ENCODE measurements at regions not wholly inside any gene's neighbourhood (a gene's known extent, or its start where the extent isn't known, plus 50 kb on each side); places are given as distances from the start of the nearest gene placed in this dataset.
"Not testable (repeated sequence)": the region's sequence is repeated elsewhere in the genome, so short reads cannot be mapped to it uniquely, and the experiment has no call there.

DNA sequence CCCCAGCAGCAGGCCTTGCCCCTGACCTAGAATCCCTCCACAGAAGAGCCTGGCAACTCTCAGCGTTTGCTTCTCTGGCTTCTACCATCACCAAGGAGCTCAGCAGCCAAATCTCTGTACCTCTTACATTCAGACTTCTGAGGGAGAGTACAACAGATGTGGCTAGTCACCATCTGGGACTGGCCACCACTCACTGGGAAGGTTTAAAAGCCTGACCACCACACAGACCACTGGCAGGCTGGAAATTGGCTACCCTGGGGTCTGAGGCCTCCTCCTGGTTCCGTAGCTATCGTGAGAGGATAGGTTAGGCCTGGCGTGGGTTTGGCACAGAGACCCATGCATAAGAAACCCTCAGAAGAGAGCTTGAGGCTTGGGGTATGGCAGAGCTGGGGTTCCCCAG lies 478.5 kb upstream of the CADM1 start:
- Histone ChIP-seq H3K9me3 (no peaks in the 10 kb centered on the region), H3K27me3 (no peaks in the 10 kb centered on the region), H3K27ac (no peak overlapping the region), H3K4me1 (no peaks in the 10 kb centered on the region), H3K36me3 (no peaks in the 10 kb centered on the region), H3K4me3 (no peak overlapping the region)
- intact Hi-C loops (cut with DNase I): no loop called here
- no peak for DNase-seq (ENCODE audit: low spot score in 2 of 2)
- TF ChIP-seq, protein P1, sequence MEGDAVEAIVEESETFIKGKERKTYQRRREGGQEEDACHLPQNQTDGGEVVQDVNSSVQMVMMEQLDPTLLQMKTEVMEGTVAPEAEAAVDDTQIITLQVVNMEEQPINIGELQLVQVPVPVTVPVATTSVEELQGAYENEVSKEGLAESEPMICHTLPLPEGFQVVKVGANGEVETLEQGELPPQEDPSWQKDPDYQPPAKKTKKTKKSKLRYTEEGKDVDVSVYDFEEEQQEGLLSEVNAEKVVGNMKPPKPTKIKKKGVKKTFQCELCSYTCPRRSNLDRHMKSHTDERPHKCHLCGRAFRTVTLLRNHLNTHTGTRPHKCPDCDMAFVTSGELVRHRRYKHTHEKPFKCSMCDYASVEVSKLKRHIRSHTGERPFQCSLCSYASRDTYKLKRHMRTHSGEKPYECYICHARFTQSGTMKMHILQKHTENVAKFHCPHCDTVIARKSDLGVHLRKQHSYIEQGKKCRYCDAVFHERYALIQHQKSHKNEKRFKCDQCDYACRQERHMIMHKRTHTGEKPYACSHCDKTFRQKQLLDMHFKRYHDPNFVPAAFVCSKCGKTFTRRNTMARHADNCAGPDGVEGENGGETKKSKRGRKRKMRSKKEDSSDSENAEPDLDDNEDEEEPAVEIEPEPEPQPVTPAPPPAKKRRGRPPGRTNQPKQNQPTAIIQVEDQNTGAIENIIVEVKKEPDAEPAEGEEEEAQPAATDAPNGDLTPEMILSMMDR (IDR thresholded peaks at IDR 0.05): no peak

DNA sequence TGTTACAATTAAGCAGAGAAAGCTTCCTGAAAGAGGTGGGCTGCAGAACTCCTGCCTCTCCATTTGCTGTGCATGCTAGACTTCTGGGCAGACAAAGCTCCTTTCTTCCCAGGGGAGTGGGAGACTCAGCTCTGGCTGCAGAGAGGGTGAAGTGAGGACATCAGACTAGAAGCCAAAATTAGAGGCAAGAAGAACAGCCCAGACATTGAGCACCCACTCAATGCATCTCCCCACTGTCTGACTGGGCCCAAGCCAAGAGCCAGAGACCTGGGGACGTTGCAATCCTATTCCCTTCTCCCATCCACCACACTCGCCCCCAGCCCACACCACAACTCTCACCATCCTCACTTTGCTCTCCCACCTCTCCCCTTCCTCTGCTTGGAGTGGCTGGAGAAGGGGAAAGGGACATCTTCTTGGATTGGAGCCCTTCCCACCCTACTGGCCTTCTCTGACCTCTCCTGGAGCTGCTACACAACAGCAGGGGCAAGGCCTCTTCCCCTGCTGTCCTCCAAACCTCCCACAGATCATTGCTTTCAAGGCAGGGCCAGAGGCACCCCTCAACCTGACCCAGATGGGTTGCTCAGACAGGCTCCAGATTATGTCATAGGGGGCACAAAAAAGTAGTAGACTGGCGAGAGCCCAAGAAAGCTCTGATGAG lies 477.7 kb upstream of the CADM1 start:
- Histone ChIP-seq H3K9me3 (no peaks in the 10 kb centered on the region), H3K4me3 (no peak overlapping the region), H3K27ac (no peak overlapping the region), H3K36me3 (no peaks in the 10 kb centered on the region), H3K4me1 (no peaks in the 10 kb centered on the region), H3K27me3 (no peaks in the 10 kb centered on the region)
- DNase-seq (ENCODE audit: low spot score in 2 of 2): no peak
- intact Hi-C loops (cut with DNase I): no loop called here
- TF ChIP-seq, protein P1 (IDR thresholded peaks at IDR 0.05): no peak

DNA sequence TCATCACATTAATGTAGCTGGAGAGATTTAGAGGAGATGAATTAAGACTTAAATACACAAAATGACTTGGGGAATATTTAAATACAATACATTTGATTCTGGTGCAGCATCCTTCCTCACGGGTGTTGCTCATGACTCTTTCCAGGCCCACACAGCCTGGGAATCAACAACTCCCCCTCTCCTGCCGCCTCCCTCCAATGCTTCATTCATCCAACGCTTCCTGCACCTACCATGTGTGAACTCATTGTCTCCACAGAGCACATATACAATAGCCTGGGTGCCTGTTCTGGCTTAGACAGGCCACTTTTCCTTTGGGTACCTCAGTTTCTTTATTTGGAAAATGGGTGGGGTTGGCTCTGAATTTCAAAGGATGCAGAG lies 476.9 kb upstream of the CADM1 start:
- Histone ChIP-seq H3K36me3 (no peaks in the 10 kb centered on the region), H3K27me3 (no peaks in the 10 kb centered on the region), H3K4me3 (no peak overlapping the region), H3K9me3 (no peaks in the 10 kb centered on the region), H3K4me1 (no peaks in the 10 kb centered on the region), H3K27ac (no peak overlapping the region)
- TF ChIP-seq, protein P1 (IDR thresholded peaks at IDR 0.05): no peak
- DNase-seq (ENCODE audit: low spot score in 2 of 2): no peak
- intact Hi-C loops (cut with DNase I): no loop called here

DNA sequence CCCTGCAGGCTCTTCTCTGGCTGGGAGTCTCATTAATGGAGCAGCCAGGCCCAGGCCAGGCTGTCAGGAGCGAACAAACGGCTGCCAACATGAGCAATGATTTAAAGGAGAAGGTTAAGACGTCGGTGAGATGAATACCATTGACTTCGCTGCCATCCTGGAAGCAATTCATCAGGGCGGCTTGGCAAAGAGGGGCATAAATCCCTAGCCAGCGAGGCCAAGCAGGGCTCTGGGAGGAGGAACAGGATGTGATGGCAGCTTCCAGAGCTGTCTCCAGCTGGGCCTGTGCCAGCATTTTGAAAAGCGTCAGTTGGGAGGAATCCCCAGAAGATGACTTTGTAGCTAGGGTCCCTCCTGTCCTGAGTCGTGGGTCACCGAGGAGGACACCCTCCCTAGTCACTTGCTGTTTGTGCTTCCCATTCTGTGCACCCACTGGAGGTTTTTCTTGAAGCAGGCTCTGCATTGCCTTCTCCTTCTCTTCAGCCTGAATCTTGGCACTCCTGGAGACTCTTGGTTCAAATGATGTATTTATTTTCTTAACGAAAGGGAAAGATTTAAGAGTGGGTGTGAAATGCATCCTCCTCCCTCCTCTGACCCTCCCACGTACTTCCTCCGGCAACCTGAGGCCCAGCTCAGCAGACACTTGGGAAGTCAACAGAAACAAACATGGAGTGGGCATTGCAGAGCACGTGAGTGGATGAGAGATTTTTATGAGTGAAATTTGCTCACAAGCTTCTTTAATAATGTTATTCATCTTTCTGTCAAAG lies 476.3 kb upstream of the CADM1 start:
- no peak overlapping the region for H3K4me3 ChIP-seq
- no peaks in the 10 kb centered on the region for H3K36me3 ChIP-seq
- intact Hi-C loops (cut with DNase I): no loop called here
- H3K4me1 ChIP-seq: no peaks in the 10 kb centered on the region
- TF ChIP-seq, protein P1 (IDR thresholded peaks at IDR 0.05): no peak
- H3K27ac ChIP-seq: no peak overlapping the region
- no peaks in the 10 kb centered on the region for H3K27me3 ChIP-seq
- no peak for DNase-seq (ENCODE audit: low spot score in 2 of 2)
- no peaks in the 10 kb centered on the region for H3K9me3 ChIP-seq

DNA sequence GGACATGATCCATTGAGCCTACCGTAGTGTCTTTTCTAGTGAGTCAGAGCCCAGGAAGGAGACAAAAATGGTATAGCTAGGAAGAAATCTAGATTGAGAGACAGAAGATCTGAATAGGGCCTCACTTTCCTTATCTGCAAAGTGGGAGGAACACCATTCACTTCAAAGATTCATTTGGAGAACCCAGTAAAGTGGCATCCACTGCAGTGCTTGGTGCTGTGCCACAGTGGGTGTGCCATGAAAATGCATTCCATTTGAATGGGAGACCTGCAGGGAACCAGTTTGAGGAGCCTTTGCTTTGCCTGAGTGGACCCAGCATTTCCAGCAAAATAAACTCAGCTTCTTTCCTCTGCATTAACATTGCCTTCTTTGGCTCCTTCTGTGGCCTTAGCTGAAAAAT lies 470.5 kb upstream of the CADM1 start:
- no peaks in the 10 kb centered on the region for H3K27me3 ChIP-seq
- H3K9me3 ChIP-seq: no peaks in the 10 kb centered on the region
- H3K27ac ChIP-seq: no peak overlapping the region
- no peaks in the 10 kb centered on the region for H3K4me1 ChIP-seq
- no peaks in the 10 kb centered on the region for H3K36me3 ChIP-seq
- intact Hi-C loops (cut with DNase I): no loop called here
- no peak overlapping the region for H3K4me3 ChIP-seq
- TF ChIP-seq, protein P1 (IDR thresholded peaks at IDR 0.05): no peak
- DNase-seq (ENCODE audit: low spot score in 2 of 2): no peak

DNA sequence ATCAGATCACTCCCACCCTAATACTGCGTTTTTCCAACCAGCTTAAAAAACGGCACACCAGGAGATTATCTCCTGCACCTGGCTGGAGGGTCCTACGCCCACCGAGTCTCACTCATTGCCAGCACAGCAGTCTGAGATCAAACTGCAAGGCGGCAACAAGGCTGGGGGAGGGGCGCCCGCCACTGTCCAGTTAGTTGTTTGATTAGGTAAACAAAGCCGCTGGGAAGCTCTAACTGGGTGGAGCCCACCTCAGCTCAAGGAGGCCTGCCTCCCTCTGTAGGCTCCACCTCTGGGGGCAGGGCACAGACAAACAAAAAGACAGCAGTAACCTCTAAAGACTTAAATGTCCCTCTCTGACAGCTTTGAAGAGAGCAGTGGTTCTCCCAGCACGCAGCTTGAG lies 463.0 kb upstream of the CADM1 start:
- H3K9me3 ChIP-seq; H3K27ac ChIP-seq; H3K4me1 ChIP-seq; H3K4me3 ChIP-seq; DNase-seq (ENCODE audit: low spot score in 2 of 2); intact Hi-C loops (cut with DNase I); H3K27me3 ChIP-seq; H3K36me3 ChIP-seq: not testable (repeated sequence)
